DND-41 (cell line): ENCODE measurements at regions not wholly inside any gene's neighbourhood (a gene's known extent, or its start where the extent isn't known, plus 50 kb on each side); places are given as distances from the start of the nearest gene placed in this dataset.

Source experiments
- ATAC-seq: fragments of 200-7000 bp; cut with Tn5 transposase; 3 replicates; pipeline ENCODE4 v1.9.1; 2021; ENCODE audit warnings: low read depth; ENCODE audit not compliant: insufficient read depth
- DNase-seq: peaks from one replicate; pipeline ENCODE4 v3.0.0-alpha.2; 2020
- H2AFZ ChIP-seq: 2 replicates; pipeline ENCODE4 v1.6.0; 2012; ENCODE audit warnings: low read depth, low read length
- H3K27ac ChIP-seq: 2 replicates; pipeline ENCODE4 v1.5.1; 2012; ENCODE audit warnings: low read length, inconsistent platforms
- H3K27me3 ChIP-seq: fragments of 200-600 bp; sonication (generic); 2 replicates; pipeline ENCODE4 v1.6.0; 2012; ENCODE audit warnings: low read length, mild to moderate bottlenecking, inconsistent platforms; ENCODE audit not compliant: insufficient read depth, poor library complexity
- H3K36me3 ChIP-seq: 2 replicates; pipeline ENCODE4 v1.5.1; 2012; ENCODE audit warnings: low read length, inconsistent platforms; ENCODE audit not compliant: insufficient read depth
- H3K4me1 ChIP-seq: 2 replicates; pipeline ENCODE4 v1.5.1; 2012; ENCODE audit warnings: mild to moderate bottlenecking, low read length; ENCODE audit not compliant: insufficient read depth
- H3K4me2 ChIP-seq: 2 replicates; pipeline ENCODE4 v1.6.0; 2012; ENCODE audit warnings: mild to moderate bottlenecking, moderate library complexity, low read length, inconsistent platforms; ENCODE audit not compliant: insufficient read depth
- H3K4me3 ChIP-seq, 2 experiments: fragments of 200-600 bp in 1 of 2; shearing (Covaris generic) in 1 of 2; 2 replicates each; pipeline ENCODE4 v1.5.1; 2012 to 2016; ENCODE audit warnings: inconsistent platforms in 2 of 2, low read length in 2 of 2, mild to moderate bottlenecking in 2 of 2, low read depth in 1 of 2, moderate library complexity in 1 of 2
- H3K79me2 ChIP-seq: 2 replicates; pipeline ENCODE4 v1.6.0; 2012; ENCODE audit warnings: low read length, inconsistent platforms; ENCODE audit not compliant: insufficient read depth
- H3K9ac ChIP-seq: 2 replicates; pipeline ENCODE4 v1.6.0; 2012; ENCODE audit warnings: low read depth, mild to moderate bottlenecking, inconsistent platforms, low read length, moderate library complexity
- H3K9me3 ChIP-seq: 2 replicates; pipeline ENCODE4 v1.5.1; 2012; ENCODE audit warnings: low read length, moderate library complexity, mild to moderate bottlenecking, inconsistent platforms; ENCODE audit not compliant: insufficient read depth, severe bottlenecking
- H4K20me1 ChIP-seq: 2 replicates; pipeline ENCODE4 v1.6.0; 2012; ENCODE audit warnings: low read length; ENCODE audit not compliant: insufficient read depth
- CTCF ChIP-seq: IDR thresholded peaks from 2 replicates; pipeline ENCODE4 v1.5.1; 2012; ENCODE audit warnings: borderline replicate concordance, low read length, moderate library complexity, mild to moderate bottlenecking; ENCODE audit not compliant: poor library complexity, severe bottlenecking; ENCODE audit errors: extremely low read depth
- EZH2 ChIP-seq: IDR thresholded peaks from 3 replicates; pipeline ENCODE4 v1.6.1; 2012; ENCODE audit warnings: borderline replicate concordance, low read depth, mild to moderate bottlenecking, moderate library complexity, low read length, inconsistent platforms; ENCODE audit not compliant: severe bottlenecking

GRCh38 chr6:4308364-4308763 lies 173.0 kb upstream of the ECI2 start:
- no peak overlapping the region for H3K27ac ChIP-seq
- TF ChIP-seq CTCF (no peak), EZH2 (no peak)
- H3K36me3 ChIP-seq, result no peaks in the 10 kb centered on the region
- no peaks in the 10 kb centered on the region for H3K79me2 ChIP-seq
- no peak overlapping the region for H3K9ac ChIP-seq
- no peak overlapping the region for H3K4me3 ChIP-seq
- DNase-seq (no peak), ATAC-seq (no peak)
- H3K9me3 ChIP-seq, result no peaks in the 10 kb centered on the region
- H3K4me2 ChIP-seq, result no peak overlapping the region
- no peak overlapping the region for H2AFZ ChIP-seq
- no peaks in the 10 kb centered on the region for H3K4me1 ChIP-seq
- no peaks in the 10 kb centered on the region for H4K20me1 ChIP-seq
- no peaks in the 10 kb centered on the region for H3K27me3 ChIP-seq

GRCh38 chr6:4304927-4305455 lies 169.6 kb upstream of the ECI2 start:
- DNase-seq, result no peak
- TF ChIP-seq CTCF, result no peak
- no peak for TF ChIP-seq EZH2

GRCh38 chr6:4303638-4304037 lies 168.3 kb upstream of the ECI2 start:
- Histone ChIP-seq H3K36me3 (no peaks in the 10 kb centered on the region), H4K20me1 (no peaks in the 10 kb centered on the region), H3K4me2 (no peak overlapping the region), H2AFZ (no peak overlapping the region), H3K4me3 (no peak overlapping the region), H3K9me3 (no peaks in the 10 kb centered on the region), H3K9ac (no peak overlapping the region), H3K27me3 (no peaks in the 10 kb centered on the region), H3K79me2 (no peaks in the 10 kb centered on the region), H3K4me1 (no peaks in the 10 kb centered on the region), H3K27ac (no peak overlapping the region)
- no peak for TF ChIP-seq EZH2
- no peak for TF ChIP-seq CTCF
- DNase-seq (no peak), ATAC-seq (no peak)

More at GRCh38 chr6:4304927-4305455, 169.6 kb upstream of the ECI2 start:
- Histone ChIP-seq H3K27ac (no peak overlapping the region), H3K36me3 (no peaks in the 10 kb centered on the region), H3K4me1 (no peaks in the 10 kb centered on the region), H3K9ac (no peak overlapping the region), H3K27me3 (no peaks in the 10 kb centered on the region), H3K79me2 (no peaks in the 10 kb centered on the region), H2AFZ (no peak overlapping the region), H3K9me3 (no peaks in the 10 kb centered on the region), H3K4me3 (no peak overlapping the region), H3K4me2 (no peak overlapping the region), H4K20me1 (no peaks in the 10 kb centered on the region)
- ATAC-seq, result no peak

GRCh38 chr6:4302524-4302923 lies 167.1 kb upstream of the ECI2 start:
- Histone ChIP-seq H3K9ac (no peak overlapping the region), H3K27me3 (no peaks in the 10 kb centered on the region), H4K20me1 (no peaks in the 10 kb centered on the region), H3K4me2 (no peak overlapping the region), H2AFZ (no peak overlapping the region), H3K4me1 (no peaks in the 10 kb centered on the region), H3K4me3 (no peak overlapping the region), H3K36me3 (no peaks in the 10 kb centered on the region), H3K9me3 (no peaks in the 10 kb centered on the region), H3K79me2 (no peaks in the 10 kb centered on the region), H3K27ac (no peak overlapping the region)
- no peak for TF ChIP-seq CTCF
- no peak for TF ChIP-seq EZH2
- no peak for ATAC-seq
- no peak for DNase-seq
